GM21576 (cell line): ENCODE measurements at regions not wholly inside any gene's neighbourhood (a gene's known extent, or its start where the extent isn't known, plus 50 kb on each side); places are given as distances from the start of the nearest gene placed in this dataset.

ENCODE experiments used
- ATAC-seq: cut with Tn5 transposase; IDR thresholded peaks from one replicate; pipeline ENCODE4 v1.9.1; 2021; ENCODE audit warnings: mild to moderate bottlenecking, moderate library complexity; ENCODE audit not compliant: unreplicated experiment

GRCh38 chr14:53692885-53693284 is 263.7 kb downstream of the BMP4 start:
- ATAC-seq = no peak

- no peak for ATAC-seq
Measured at GRCh38 chr14:53692451-53692850, 264.2 kb downstream of the BMP4 start.

DNA sequence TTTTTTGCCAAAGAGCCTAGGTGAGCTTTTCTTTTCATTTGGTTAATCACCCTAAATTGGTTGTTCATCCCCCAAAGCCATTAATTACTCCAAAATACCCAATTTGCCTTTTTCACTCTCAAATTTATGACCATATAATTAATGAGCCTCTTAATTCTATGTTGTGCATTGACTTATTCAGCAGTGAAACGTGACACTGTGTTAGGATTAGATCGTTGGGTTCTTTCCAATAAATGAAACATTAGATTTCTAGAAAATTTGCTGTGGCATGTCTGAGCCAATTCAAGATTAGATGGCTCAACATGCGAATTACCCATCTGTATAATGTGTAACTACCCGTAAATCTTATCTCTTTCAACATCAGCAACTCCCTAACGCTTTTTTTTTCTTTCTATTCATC is 273.4 kb downstream of the BMP4 start:
- no peak for ATAC-seq

GRCh38 chr14:53672526-53672925 is 284.1 kb downstream of the BMP4 start:
- ATAC-seq = no peak

GRCh38 chr14:53670701-53671100 is 285.9 kb downstream of the BMP4 start:
- ATAC-seq = no peak

DNA sequence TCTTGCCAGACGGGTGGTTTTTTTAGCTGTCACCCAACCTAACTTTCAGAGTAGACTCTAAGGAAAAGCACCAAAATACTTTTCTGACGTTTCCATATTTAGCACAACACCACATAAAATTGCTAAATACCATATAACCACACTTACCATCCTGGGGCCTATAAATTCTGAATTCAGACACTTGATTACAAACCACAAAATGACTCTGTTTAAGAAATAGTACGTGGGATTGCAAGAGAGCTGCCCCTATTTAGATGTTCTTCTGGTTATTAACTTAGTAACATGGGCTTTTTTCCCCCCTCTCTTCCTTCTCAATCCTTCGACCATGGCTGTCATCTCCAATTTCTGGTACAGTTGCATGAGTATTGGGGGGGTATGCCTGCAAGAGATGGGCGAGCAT is 287.7 kb downstream of the BMP4 start:
- ATAC-seq = no peak

GRCh38 chr14:53663709-53664108 is 292.9 kb downstream of the BMP4 start:
- no peak for ATAC-seq

DNA sequence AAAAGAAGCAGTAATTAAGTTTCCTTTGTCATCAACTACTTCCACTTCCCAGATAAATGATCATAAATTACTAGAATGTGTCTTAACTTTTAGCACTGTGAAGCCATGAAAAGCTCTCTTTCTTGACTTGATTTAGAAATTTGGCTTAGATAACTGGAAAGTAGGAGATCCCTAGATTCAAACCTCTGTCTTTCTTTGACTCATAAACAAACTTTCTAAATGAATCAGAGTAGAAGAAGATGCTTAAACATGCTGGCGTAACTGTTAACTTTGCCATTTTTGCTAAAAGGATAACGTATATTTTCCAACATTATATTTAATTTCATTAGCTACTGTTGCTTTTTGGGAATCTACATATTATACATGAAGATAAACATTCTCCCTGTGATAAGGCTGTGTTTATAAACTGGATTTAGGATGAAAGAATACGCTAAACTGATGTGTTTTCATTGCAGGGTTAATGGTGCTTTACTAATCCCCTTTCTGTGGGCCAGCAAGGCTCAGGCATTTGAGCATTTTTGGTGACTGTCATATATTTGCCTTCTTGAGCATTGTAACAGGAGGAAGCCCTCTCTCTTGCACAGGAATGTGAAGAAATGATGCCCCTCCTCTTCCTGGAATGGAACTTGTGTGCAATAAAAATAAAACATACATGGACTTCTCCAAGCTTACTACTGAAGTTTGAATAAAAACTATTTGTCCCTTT is 301.4 kb downstream of the BMP4 start:
- ATAC-seq = no peak

DNA sequence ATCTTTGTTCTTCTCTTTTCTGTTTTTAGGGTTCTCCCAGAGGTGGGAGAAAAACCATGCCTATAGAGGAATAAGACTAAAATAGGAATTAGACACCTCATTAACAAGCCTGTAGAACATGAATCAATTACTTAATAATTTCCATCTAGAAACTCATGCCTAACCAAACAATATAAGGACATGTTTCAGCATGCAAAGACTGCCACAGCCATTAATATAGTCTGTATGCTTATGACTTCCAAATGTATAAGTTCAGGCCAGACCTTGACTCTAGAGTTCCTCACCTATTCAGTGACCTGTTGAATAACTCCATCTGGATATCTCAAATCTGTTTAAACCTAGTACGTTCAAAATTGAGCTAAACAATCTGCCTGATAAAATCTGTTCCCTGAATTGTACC is 304.6 kb downstream of the BMP4 start:
- no peak for ATAC-seq

DNA sequence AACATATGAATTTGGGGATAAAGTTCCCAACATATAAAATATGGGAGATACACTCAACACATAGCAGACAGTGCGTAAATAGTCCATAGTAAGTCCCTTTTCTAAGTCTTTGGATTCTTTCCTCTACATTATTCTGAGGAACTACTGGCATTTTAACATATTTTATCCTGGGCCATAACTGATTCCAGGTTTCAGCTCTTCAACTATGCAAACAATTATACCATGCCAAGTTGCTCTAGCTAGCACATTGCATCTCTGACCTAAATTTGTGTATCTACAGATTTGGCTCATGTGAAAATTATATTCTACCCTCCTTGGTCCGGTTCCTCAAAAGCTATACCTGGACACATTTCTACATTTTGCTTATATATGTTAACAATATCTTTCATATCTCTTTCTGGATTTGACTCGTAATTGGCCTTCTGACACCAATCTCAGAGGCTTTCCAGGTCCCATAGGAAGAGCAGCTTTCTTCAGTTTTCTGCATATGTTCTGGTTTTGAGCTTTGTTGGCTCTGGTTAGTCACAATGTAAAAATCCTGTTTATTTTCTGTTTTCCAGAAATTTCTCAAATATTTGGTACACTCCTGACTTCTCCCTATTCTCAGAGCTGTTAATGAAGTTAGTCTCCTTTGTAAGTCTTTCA is 305.4 kb downstream of the BMP4 start:
- ATAC-seq = no peak

GRCh38 chr14:53646925-53647324 is 309.7 kb downstream of the BMP4 start:
- no peak for ATAC-seq

DNA sequence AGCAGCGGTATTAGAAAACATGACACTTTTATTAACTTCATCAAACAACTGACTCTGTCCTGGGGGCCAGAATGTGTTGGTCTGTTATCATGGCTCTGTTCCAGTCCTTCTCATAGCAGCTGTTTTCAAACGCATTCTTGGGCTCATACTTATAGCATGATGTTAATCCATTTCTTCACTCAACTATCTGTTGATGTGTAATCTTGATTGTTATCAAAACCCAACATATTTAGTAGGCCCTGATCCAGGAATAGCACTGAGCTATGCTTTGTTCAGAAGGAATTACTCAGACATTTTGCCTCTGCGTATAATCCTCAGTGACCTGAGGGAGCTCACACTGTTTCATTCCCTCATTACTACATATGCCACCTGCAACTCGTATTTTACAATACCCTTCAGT is 315.9 kb downstream of the BMP4 start:
- no peak for ATAC-seq

DNA sequence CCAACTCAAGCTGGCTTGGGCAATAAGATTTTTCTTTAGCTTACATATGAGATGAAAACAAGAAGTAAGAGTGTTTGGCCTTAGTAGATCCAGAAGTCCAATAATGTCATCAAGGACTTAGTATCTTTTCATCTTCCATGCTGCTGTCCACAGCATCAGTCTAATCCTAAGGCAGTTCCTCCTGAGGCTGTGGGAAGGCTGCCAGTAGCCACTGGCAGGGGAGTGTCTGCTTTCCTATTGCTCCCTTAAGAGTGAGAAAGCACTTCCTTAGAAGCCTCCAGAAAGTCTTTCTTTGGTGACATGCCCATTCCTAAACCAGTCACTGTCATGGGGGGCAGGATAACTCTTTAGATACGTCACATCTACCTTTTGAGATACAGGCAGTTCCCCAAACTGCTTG is 317.7 kb downstream of the BMP4 start:
- no peak for ATAC-seq

DNA sequence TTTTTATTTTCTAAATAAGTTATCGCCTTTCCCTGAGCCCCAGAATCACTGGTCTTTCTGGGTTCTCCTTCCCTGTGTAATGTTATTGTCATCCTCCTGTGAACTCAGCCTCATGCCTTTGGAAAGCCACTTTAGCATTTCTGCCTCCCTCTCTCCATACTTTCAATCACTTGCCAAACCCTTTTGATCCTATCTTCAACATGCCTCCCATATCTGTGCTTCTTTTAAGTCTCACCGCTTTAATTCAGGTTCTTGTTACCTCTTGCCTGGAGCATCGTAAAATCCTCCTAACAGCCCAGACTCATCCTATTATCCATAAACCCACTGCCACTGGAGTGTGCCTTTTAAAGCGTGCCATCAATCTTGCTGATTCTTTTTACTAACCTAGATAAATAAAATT is 321.8 kb downstream of the BMP4 start:
- no peak for ATAC-seq

DNA sequence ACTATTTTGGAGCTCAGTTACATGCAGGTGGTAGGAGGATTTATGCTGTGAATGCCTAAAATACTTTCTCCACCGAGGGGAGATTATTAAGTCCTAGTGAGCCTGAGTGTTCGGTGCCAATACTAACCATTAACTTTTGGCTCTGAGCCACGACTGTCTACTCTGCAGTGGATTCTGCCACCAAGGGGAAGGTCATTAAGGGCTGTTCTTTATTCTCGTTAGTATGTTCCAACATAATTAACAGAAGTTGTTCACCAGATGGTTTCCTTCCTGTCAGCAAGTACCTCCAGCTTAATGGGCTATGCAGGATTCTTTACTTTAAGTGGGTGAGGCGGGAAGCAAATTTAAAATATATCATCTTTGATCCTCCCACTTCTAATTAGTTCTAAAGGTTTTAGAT is 326.3 kb downstream of the BMP4 start:
- ATAC-seq = no peak

DNA sequence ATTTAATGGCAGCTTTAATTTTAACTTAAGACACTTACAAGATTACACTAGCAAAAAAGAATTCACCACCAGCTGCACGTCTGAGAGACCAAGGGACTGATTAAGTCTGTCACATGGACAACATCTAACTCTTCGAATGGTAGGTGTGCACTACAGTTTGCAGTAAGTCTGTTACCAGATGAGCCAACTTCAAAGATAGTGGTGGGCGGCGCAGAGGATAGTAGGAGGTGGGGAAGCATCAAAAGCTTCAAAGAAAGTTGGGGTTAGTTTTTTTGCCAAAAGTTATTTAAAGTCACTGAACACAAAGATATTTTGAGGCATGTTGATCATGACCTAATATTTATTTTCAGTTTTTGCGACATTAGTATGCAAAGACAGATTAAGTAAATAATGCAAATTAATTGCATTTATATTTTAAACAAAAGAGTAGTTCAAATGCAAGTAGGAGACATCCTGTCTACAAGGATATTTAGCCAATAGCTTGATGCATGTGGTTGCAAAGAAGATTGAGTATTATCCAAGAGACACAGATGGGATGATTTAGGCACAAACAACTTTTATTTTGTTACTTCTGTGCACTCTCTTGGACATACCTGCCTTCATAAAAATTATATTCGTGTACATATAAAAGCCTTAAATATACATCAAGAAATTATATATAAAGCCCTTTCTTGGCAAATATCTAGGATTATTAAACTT is 327.7 kb downstream of the BMP4 start:
- ATAC-seq = no peak

GRCh38 chr14:53628261-53628660 is 328.4 kb downstream of the BMP4 start:
- ATAC-seq = no peak

- ATAC-seq = no peak
Measured at GRCh38 chr14:53626761-53627160, 329.9 kb downstream of the BMP4 start.

GRCh38 chr14:53622447-53622846 is 334.2 kb downstream of the BMP4 start:
- ATAC-seq = no peak

DNA sequence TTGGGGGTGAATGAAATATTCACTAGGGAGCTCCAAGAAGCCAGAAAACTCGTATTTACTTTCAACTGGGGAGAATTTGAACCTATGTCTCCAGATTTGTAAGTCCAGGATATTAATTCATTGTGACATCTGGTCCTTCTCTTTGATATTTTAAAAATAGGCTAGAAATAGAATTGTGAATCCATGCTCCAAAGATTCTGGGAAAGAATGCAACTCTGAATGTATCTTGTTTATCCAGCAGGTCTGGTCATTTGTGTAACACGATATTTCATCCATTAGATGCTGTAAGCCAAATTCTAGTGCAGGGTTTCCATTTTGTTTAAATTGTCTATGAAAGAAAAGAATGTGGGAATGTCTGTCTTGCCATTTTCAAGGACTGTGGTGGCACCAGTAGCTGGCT is 334.7 kb downstream of the BMP4 start:
- no peak for ATAC-seq

GRCh38 chr14:53621433-53621832 is 335.2 kb downstream of the BMP4 start:
- no peak for ATAC-seq

DNA sequence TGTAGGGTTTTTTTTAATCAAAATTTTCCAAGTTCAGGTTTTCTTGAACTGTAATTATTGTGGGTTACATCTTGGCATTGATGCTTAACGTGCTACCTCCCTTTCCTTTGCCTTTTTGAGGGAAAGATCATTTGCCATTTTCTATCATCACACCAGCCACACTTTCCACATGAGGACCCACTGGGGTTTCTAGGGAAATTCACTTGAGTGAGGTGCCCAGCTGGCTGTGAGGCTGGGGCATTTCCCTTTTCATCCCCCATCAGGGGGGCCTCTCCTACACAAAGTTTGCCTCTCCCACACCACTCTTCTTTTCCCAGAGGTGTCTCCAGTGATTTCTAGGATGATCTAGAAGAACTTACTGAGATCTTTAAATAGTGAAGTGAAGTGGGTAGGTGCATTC is 335.7 kb downstream of the BMP4 start:
- no peak for ATAC-seq
